ENCODE measurements at regions not wholly inside any gene's neighbourhood (a gene's known extent, or its start where the extent isn't known, plus 50 kb on each side); places are given as distances from the start of the nearest gene placed in this dataset.

DNA sequence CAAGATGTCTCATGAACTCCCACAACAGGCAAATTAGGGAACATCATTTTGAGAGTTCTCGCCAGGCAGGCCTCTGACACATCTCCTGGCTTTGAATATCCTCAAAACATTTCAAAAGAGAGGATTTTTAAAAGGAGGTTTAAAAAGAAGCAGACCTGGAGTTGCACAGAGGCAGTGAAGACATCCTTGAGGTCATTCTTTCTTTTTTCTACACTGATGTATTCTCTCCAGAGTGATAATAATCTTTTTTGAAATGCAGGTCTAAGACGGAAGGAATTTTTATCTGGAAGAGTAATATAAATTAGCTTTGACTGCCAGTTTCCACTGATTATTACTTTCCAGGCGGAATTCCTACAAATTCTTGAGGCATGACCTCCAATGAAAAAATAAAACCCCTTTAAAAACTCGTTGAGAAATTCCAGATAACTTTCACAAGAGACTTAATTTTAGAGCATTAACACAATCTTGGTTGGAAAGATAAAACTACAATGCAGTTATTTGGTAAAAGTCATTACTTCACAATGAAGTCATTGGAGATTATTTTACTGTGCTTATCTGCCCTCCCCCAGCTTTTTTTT lies 125.0 kb downstream of the LYPLAL1 start:
- Histone ChIP-seq H3K9me3 (ENCODE audit: control insufficient read depth, insufficient read depth, low read length) (no peaks in the 10 kb centered on the region), H3K27me3 (ENCODE audit: control insufficient read depth, insufficient read depth, low read length) (no peaks in the 10 kb centered on the region), H3K36me3 (ENCODE audit: control insufficient read depth, insufficient read depth, low read length) (no peaks in the 10 kb centered on the region), H3K27ac (ENCODE audit: low read length) (no peak overlapping the region), H3K4me1 (ENCODE audit: control insufficient read depth, insufficient read depth, low read length) (no peaks in the 10 kb centered on the region), H3K4me3 (ENCODE audit: low read length) (no peak overlapping the region)
- no peaks in the 10 kb centered on the region for H3K27me3 Mint-ChIP-seq (ENCODE audit: low read depth in 2 of 2)
- no peaks in the 10 kb centered on the region for H3K4me1 Mint-ChIP-seq
- H3K9me3 Mint-ChIP-seq: peaks cover 0 to 8% of the 10 kb centered on the region in 2 donors
- intact Hi-C loops (cut with micrococcal nuclease): no loop called here
- H3K36me3 Mint-ChIP-seq: peaks cover 10% of the 10 kb centered on the region
- TF ChIP-seq, protein P1, sequence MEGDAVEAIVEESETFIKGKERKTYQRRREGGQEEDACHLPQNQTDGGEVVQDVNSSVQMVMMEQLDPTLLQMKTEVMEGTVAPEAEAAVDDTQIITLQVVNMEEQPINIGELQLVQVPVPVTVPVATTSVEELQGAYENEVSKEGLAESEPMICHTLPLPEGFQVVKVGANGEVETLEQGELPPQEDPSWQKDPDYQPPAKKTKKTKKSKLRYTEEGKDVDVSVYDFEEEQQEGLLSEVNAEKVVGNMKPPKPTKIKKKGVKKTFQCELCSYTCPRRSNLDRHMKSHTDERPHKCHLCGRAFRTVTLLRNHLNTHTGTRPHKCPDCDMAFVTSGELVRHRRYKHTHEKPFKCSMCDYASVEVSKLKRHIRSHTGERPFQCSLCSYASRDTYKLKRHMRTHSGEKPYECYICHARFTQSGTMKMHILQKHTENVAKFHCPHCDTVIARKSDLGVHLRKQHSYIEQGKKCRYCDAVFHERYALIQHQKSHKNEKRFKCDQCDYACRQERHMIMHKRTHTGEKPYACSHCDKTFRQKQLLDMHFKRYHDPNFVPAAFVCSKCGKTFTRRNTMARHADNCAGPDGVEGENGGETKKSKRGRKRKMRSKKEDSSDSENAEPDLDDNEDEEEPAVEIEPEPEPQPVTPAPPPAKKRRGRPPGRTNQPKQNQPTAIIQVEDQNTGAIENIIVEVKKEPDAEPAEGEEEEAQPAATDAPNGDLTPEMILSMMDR (IDR thresholded peaks at IDR 0.05): no peak
- no peak overlapping the region for H3K27ac Mint-ChIP-seq
- DNase-seq (no peak), ATAC-seq (no peak)
- no peak overlapping the region for H3K4me3 Mint-ChIP-seq
- WGBS (ENCODE audit: insufficient coverage): 96% methylated on average over 3 of the region's 4 CpGs

DNA sequence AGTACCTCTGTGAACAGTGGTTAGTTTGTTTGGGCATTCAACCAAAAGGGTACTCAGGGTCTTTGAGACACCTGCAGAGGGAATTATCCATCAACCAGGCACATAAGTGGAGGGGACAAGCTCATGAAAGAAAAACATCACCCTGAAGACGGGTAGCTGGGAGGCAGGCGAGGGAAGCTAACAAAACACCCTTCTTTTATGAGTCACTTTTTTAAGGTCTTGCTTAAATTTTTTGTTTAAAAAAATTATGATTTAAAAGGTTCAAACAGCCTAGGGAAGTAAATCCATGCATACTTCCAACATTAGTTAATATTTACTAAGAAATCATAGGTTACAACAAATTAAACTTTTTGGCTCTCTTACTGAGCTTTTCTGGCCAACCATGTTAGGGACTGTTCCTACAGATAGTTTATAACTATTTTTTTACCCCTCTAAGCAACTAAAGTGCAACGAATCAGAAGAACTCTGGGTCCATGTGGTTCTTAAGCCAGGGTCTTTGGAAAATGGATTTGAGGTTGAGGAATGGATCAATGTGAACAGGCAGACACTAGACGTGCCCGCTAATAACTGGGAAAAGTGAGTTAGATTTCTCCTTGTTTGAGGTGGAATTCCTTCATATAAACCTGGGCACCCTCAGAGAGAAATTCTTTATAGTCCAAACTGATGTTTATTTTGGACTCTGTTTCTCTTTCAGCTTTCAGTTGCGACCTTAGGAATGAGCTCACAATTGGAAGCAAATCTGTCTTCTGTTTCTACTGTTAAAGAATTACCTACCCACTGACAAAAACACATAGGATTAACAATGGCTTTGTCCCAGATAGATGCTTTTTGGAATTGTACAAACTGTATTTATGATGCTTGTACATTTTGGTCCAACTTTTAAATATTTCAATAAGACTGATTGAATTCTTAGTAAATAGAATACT lies 123.0 kb downstream of the LYPLAL1 start:
- peaks cover 10% of the 10 kb centered on the region for H3K36me3 Mint-ChIP-seq
- H3K27ac Mint-ChIP-seq: no peak overlapping the region
- no peak overlapping the region for H3K4me3 Mint-ChIP-seq
- H3K27me3 Mint-ChIP-seq (ENCODE audit: low read depth in 2 of 2): no peaks in the 10 kb centered on the region
- peaks cover 0 to 8% of the 10 kb centered on the region in 2 donors for H3K9me3 Mint-ChIP-seq
- DNase-seq (no peak), ATAC-seq (no peak)
- H3K4me1 Mint-ChIP-seq: no peaks in the 10 kb centered on the region
- Histone ChIP-seq H3K27ac (ENCODE audit: low read length) (no peak overlapping the region), H3K4me3 (ENCODE audit: low read length) (no peak overlapping the region), H3K9me3 (ENCODE audit: control insufficient read depth, insufficient read depth, low read length) (no peaks in the 10 kb centered on the region), H3K27me3 (ENCODE audit: control insufficient read depth, insufficient read depth, low read length) (no peaks in the 10 kb centered on the region), H3K36me3 (ENCODE audit: control insufficient read depth, insufficient read depth, low read length) (no peaks in the 10 kb centered on the region), H3K4me1 (ENCODE audit: control insufficient read depth, insufficient read depth, low read length) (no peaks in the 10 kb centered on the region)
- TF ChIP-seq, protein P1 (IDR thresholded peaks at IDR 0.05): no peak
- intact Hi-C loops (cut with micrococcal nuclease): no loop called here
- WGBS (ENCODE audit: insufficient coverage): 95% methylated on average over 6 of the region's 6 CpGs

DNA sequence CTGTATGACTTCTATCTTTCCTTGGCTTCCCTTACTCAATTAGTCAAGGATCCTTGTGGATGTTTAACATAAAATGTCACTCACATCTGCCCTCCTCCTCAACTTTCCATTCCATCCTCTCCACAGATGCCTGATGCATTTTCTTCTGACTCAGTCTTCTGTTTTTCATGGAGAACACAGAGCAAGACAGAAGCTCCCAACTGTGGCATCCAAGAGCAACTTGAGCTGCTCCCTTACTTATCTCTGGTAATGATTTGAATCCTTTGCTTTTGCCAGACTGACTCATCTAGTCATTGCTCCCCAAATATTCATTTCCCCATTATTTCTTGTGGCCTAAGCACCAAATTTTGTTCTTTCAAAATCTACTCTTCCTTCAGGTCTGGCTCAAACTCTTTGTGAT lies 120.6 kb downstream of the LYPLAL1 start:
- Histone ChIP-seq H3K4me3 (ENCODE audit: low read length) (no peak overlapping the region), H3K9me3 (ENCODE audit: control insufficient read depth, insufficient read depth, low read length) (no peaks in the 10 kb centered on the region), H3K36me3 (ENCODE audit: control insufficient read depth, insufficient read depth, low read length) (no peaks in the 10 kb centered on the region), H3K4me1 (ENCODE audit: control insufficient read depth, insufficient read depth, low read length) (no peaks in the 10 kb centered on the region), H3K27me3 (ENCODE audit: control insufficient read depth, insufficient read depth, low read length) (no peaks in the 10 kb centered on the region), H3K27ac (ENCODE audit: low read length) (no peak overlapping the region)
- Mint-ChIP-seq H3K27ac (no peak overlapping the region), H3K36me3 (peaks cover 10% of the 10 kb centered on the region), H3K9me3 (peaks cover 0 to 8% of the 10 kb centered on the region in 2 donors), H3K27me3 (ENCODE audit: low read depth in 2 of 2) (no peaks in the 10 kb centered on the region), H3K4me1 (no peaks in the 10 kb centered on the region), H3K4me3 (no peak overlapping the region)
- ATAC-seq (no peak), DNase-seq (no peak)
- TF ChIP-seq, protein P1 (IDR thresholded peaks at IDR 0.05): no peak
- intact Hi-C loops (cut with micrococcal nuclease): no loop called here

All from natural killer cell (primary cell).